GM12878 (cell line): ENCODE measurements at regions not wholly inside any gene's neighbourhood (a gene's known extent, or its start where the extent isn't known, plus 50 kb on each side); places are given as distances from the start of the nearest gene placed in this dataset.

Source experiments
- ATAC-seq: fragments of 200-7000 bp; cut with Tn5 transposase; 3 replicates; pipeline ENCODE4 v1.9.1; 2020; ENCODE audit warnings: mild to moderate bottlenecking, moderate library complexity
- BruUV-seq: library from RNA; stranded (reverse); fragments of 400-500 nt; replicated peaks from 2 replicates; lab custom pipeline; 2021; lab: Mats Ljungman, UMichigan
- CTCF ChIA-PET: fragments of 300-600 bp; sonication (Branson Sonifier 250); formaldehyde crosslinking; extraction: SDS; loops from one replicate; lab custom pipeline; 2021; ENCODE audit warnings: inconsistent platforms; lab: Yijun Ruan, JAX
- POLR2A ChIA-PET: fragments of 350-600 bp; formaldehyde crosslinking; extraction: SDS; loops from one replicate; lab custom pipeline; 2021; ENCODE audit warnings: inconsistent platforms; lab: Charles Lee
- RAD21 ChIA-PET: fragments of 300-600 bp; sonication (Branson Sonifier 250); formaldehyde crosslinking; loops from one replicate; lab custom pipeline; 2023; ENCODE audit warnings: antibody characterized with exemption; ENCODE audit not compliant: unreplicated experiment; lab: Charles Lee
- SMC1A ChIA-PET: fragments of 300-600 bp; sonication (Branson Sonifier 250); formaldehyde crosslinking; loops from one replicate; lab custom pipeline; 2023; ENCODE audit not compliant: unreplicated experiment, uncharacterized antibody; lab: Charles Lee
- DNase-seq: peaks from one replicate; pipeline ENCODE4 v3.0.0-alpha.2; 2011; ENCODE audit warnings: low read depth, low spot score
- FAIRE-seq: peaks from 3 replicates; lab custom pipeline; 2011; peaks lifted over from hg19 to GRCh38; lab: Jason Lieb, UNC
- H2AFZ ChIP-seq: 2 replicates; pipeline ENCODE4 v1.6.0; 2011; ENCODE audit warnings: low read depth, low read length, control low read depth; ENCODE audit not compliant: control insufficient read depth
- H3K27ac ChIP-seq: 2 replicates; pipeline ENCODE4 v1.5.1; 2011; ENCODE audit warnings: control low read depth; ENCODE audit not compliant: control insufficient read depth, insufficient read depth
- H3K27me3 ChIP-seq, 2 experiments: replicated peaks in 1 of 2; 2 replicates each; pipeline versions ENCODE4 v1.6.0 to v1.6.1; 2011; ENCODE audit warnings: low read length in 1 of 2; ENCODE audit not compliant: control insufficient read depth in 2 of 2, insufficient read depth in 2 of 2
- H3K36me3 ChIP-seq, 2 experiments: 2 replicates each; pipeline ENCODE4 v1.5.1; 2011; ENCODE audit warnings: low read length in 1 of 2; ENCODE audit not compliant: control insufficient read depth in 2 of 2, insufficient read depth in 2 of 2
- H3K4me1 ChIP-seq: 2 replicates; pipeline ENCODE4 v1.6.1; 2011; ENCODE audit warnings: mild to moderate bottlenecking, low read length, moderate library complexity, mixed read lengths; ENCODE audit not compliant: control insufficient read depth, insufficient read depth
- H3K4me2 ChIP-seq: 2 replicates; pipeline ENCODE4 v1.6.0; 2011; ENCODE audit warnings: control low read depth; ENCODE audit not compliant: control insufficient read depth, insufficient read depth
- H3K4me3 ChIP-seq: fragments of 200-600 bp; sonication (generic); 2 replicates; pipeline ENCODE4 v1.5.1; 2016
- H3K79me2 ChIP-seq: 2 replicates; pipeline ENCODE4 v1.6.0; 2011; ENCODE audit warnings: low read length; ENCODE audit not compliant: control insufficient read depth, insufficient read depth
- H3K9ac ChIP-seq: 2 replicates; pipeline ENCODE4 v1.8.0; 2011; ENCODE audit warnings: low read length, control low read depth, mixed read lengths; ENCODE audit not compliant: control insufficient read depth, insufficient read depth
- H3K9me3 ChIP-seq: replicated peaks from 3 replicates; pipeline ENCODE4 v1.5.1; 2011; ENCODE audit warnings: mild to moderate bottlenecking, low read length; ENCODE audit not compliant: control insufficient read depth, insufficient read depth
- H4K20me1 ChIP-seq: 2 replicates; pipeline ENCODE4 v1.6.0; 2011; ENCODE audit not compliant: control insufficient read depth, insufficient read depth
- ATF3 ChIP-seq: IDR thresholded peaks from 2 replicates; pipeline ENCODE4 v1.6.1; 2011; ENCODE audit warnings: low read depth, mild to moderate bottlenecking, low read length, moderate library complexity, borderline replicate concordance; ENCODE audit errors: extremely low read depth
- CHD1 ChIP-seq: IDR thresholded peaks from 2 replicates; pipeline ENCODE4 v1.6.1; 2012; ENCODE audit warnings: low read depth, low read length, improper control_type of control experiment
- FOXM1 ChIP-seq: IDR thresholded peaks from 2 replicates; pipeline ENCODE4 v1.6.1; 2012; ENCODE audit warnings: low read depth, mild to moderate bottlenecking, inconsistent platforms, low read length, moderate library complexity
- IKZF1 ChIP-seq: fragments of 450-650 bp; conservative IDR thresholded peaks from 2 replicates; pipeline ENCODE4 v1.6.1; 2017; ENCODE audit warnings: antibody characterized with exemption, mild to moderate bottlenecking
- KAT2A ChIP-seq: conservative IDR thresholded peaks from 2 replicates; pipeline ENCODE4 v1.6.1; 2011; ENCODE audit warnings: low read depth, low read length; ENCODE audit not compliant: control insufficient read depth
- KDM1A ChIP-seq: fragments of 200-600 bp; sonication (generic); IDR thresholded peaks from 2 replicates; pipeline ENCODE4 v1.6.1; 2016; ENCODE audit warnings: borderline replicate concordance
- MAX ChIP-seq: IDR thresholded peaks from 2 replicates; pipeline ENCODE4 v1.6.1; 2012; ENCODE audit warnings: low read depth, low read length, improper control_type of control experiment
- MEF2A ChIP-seq: IDR thresholded peaks from 2 replicates; pipeline ENCODE4 v1.6.1; 2011; ENCODE audit warnings: low read depth, mild to moderate bottlenecking, low read length, moderate library complexity; ENCODE audit not compliant: insufficient read depth
- NRF1 ChIP-seq: conservative IDR thresholded peaks from 2 replicates; pipeline ENCODE4 v1.6.1; 2011; ENCODE audit warnings: mild to moderate bottlenecking, low read depth, low read length, improper control_type of control experiment
- RBBP5 ChIP-seq: fragments of 200-600 bp; sonication (generic); conservative IDR thresholded peaks from 2 replicates; pipeline ENCODE4 v1.6.1; 2016
- SREBF1 ChIP-seq: IDR thresholded peaks from 2 replicates; pipeline ENCODE4 v1.6.1; 2012; ENCODE audit warnings: mild to moderate bottlenecking, low read length
- SUPT20H ChIP-seq: IDR thresholded peaks from 2 replicates; pipeline ENCODE4 v1.6.1; 2011; ENCODE audit warnings: low read depth, mild to moderate bottlenecking, low read length, moderate library complexity, borderline replicate concordance; ENCODE audit not compliant: control insufficient read depth
- SUZ12 ChIP-seq: fragments of 200-600 bp; sonication (generic); IDR thresholded peaks from one replicate; pipeline ENCODE4 v1.6.1; 2018; ENCODE audit warnings: antibody characterized with exemption, mild to moderate bottlenecking; ENCODE audit not compliant: unreplicated experiment
- ZBTB40 ChIP-seq: fragments of 450-650 bp; IDR thresholded peaks from 2 replicates; pipeline ENCODE4 v1.6.1; 2016; ENCODE audit warnings: mild to moderate bottlenecking, moderate library complexity, borderline replicate concordance
- ZNF592 ChIP-seq: fragments of 450-650 bp; IDR thresholded peaks from 2 replicates; pipeline ENCODE4 v1.6.1; 2017; ENCODE audit warnings: mild to moderate bottlenecking, moderate library complexity
- WGBS: methylation state at CpG from one replicate; pipeline ENCODE4 v1.1.6; 2016; ENCODE audit warnings: low lambda C conversion rate; ENCODE audit not compliant: insufficient replicate concordance, insufficient coverage; ENCODE audit errors: missing lambda C conversion rate; 5-methylcytosine and 5-hydroxymethylcytosine counted together
- in situ Hi-C: fragments of 300-500 bp; cut with MboI; formaldehyde crosslinking; loops from 9 replicates; pipeline ENCODE4 v1.14.3; 2018; ENCODE audit warnings: mixed read lengths
- intact Hi-C: fragments of 100-400 bp; cut with micrococcal nuclease; formaldehyde crosslinking; loops from one replicate; pipeline ENCODE4 v1.14.2; 2022; ENCODE audit not compliant: unreplicated experiment

- TF ChIP-seq SREBF1 (no peak), KDM1A (no peak)
These were observed 395.6 kb downstream of the RND3 start (continued) for GRCh38 chr2:150091846-150092245.

GRCh38 chr2:150090031-150090430 is 397.4 kb downstream of the RND3 start:
- TF ChIP-seq RBBP5 (no peak), ZNF592 (no peak), CHD1 (no peak), IKZF1 (no peak), ATF3 (no peak), KAT2A (no peak), MAX (no peak), ZBTB40 (no peak), KDM1A (no peak), NRF1 (no peak), SUZ12 (no peak), SUPT20H (no peak), FOXM1 (no peak), MEF2A (no peak)
- RAD21 ChIA-PET: no interaction called here
- Histone ChIP-seq H3K27ac (no peak overlapping the region), H3K4me3 (no peak overlapping the region), H2AFZ (no peak overlapping the region), H3K79me2 (no peaks in the 10 kb centered on the region), H3K9me3 (no peaks in the 10 kb centered on the region), H3K27me3 (no peaks in the 10 kb centered on the region), H4K20me1 (no peaks in the 10 kb centered on the region), H3K4me1 (no peaks in the 10 kb centered on the region), H3K4me2 (no peak overlapping the region), H3K36me3 (no peaks in the 10 kb centered on the region), H3K9ac (no peak overlapping the region)
- SMC1A ChIA-PET: interaction anchor here (1.1 kb wide), 1 partner anchor 119 kb away, joined by 3 read pairs; no protein-coding TSS in a partner anchor
- WGBS: 100% methylated on average over 1 of the region's 1 CpG
- intact Hi-C loops: no loop called here
- FAIRE-seq (no peak), ATAC-seq (no peak), DNase-seq (no peak)
- CTCF ChIA-PET: no interaction called here
- POLR2A ChIA-PET: no interaction called here
- no TSS peak for BruUV-seq
- in situ Hi-C loops: no loop called here
